Kasumi-1 (cell line): ENCODE measurements at regions not wholly inside any gene's neighbourhood (a gene's known extent, or its start where the extent isn't known, plus 50 kb on each side); places are given as distances from the start of the nearest gene placed in this dataset.

Experiments
- DNase-seq, 2 experiments: peaks; one replicate each; lab custom pipeline; 2025; lab: John Stamatoyannopoulos, UW

- DNase-seq: no peak
These were observed 227.5 kb upstream of the IGF1R start for GRCh38 chr15:98420837-98421236.

DNA sequence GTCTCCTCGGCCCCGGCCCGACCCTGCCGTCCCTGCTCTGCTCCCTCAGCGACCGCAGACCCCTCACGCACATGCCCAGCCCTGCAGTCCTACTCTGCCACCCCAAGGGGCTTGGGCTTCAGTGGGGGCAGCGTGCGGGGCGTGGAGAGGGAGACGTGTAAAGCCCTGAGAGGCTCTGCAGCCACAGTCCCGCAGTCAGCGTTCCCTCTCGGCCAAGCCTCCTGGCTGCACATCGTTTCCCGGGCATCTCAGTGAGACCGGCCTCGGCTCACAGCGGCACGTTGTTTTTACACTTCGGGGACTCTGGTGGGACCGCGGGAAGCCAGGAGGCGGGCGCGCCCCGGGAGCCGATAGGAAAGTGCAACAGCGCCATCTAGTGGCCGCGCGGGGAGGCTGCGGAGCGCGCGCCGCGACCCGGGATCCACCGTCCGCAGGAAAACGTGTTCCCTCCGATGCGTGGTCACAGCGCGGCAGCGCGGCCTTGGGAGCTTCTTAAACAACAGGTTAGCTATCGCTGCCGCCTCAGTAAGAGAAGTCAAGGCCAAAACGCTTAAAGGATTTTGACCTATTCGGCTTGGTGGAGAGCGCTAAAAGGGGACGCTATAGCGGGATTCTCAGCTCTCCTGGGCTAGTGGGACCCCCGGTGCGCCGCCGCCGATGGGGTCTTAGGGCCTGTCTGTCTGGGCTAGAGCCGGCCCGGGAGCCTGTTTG is 226.8 kb upstream of the IGF1R start:
- peak; percentile 42 to 63 for DNase-seq

GRCh38 chr15:98422130-98422478 is 226.2 kb upstream of the IGF1R start:
- no peak for DNase-seq

DNA sequence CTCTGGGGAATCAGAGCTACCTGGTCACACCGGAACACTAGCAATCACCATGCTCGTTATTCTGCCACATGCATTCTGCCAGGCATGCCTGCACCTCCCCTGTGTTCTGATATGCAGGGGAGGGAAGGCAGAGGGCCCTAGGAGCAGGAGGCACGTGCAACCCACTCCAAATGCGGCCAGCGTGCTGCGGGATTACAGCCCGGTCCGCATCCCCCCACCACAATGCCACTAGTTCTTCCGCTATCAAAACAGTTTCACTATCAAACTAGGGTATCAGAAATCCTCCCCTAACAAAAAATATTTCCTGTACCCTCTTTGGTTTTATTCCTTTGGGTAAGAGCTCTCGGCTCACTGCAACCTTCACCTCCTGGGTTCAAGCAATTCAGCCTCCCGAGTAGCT is 223.2 kb upstream of the IGF1R start:
- no peak for DNase-seq

- DNase-seq: no peak
These were observed 221.0 kb upstream of the IGF1R start for GRCh38 chr15:98427321-98427720.

GRCh38 chr15:98428253-98428989 is 219.9 kb upstream of the IGF1R start:
- peak; percentile 51 to 56 for DNase-seq

GRCh38 chr15:98431171-98431570 is 217.2 kb upstream of the IGF1R start:
- DNase-seq: no peak

GRCh38 chr15:98433346-98433745 is 215.0 kb upstream of the IGF1R start:
- no peak for DNase-seq

DNA sequence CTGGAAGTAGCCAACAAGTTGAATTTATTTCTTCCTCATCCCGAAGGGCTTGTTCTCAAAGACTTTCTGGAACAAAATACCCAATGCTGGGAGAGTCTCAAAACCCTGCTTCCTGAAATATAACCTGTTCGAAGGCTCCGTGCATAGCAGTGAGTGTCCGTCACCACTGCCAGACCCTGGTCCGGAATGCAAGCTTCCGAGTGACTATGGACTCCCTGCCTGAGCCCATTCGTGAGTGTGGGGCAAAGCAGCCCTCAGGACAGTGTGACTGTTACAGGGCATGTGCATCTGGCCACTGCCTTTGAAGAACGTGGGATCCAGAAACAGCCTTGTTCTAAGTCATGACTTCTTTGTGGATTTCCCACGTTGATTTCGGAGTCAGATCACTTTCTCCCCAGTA is 214.5 kb upstream of the IGF1R start:
- DNase-seq: no peak

DNA sequence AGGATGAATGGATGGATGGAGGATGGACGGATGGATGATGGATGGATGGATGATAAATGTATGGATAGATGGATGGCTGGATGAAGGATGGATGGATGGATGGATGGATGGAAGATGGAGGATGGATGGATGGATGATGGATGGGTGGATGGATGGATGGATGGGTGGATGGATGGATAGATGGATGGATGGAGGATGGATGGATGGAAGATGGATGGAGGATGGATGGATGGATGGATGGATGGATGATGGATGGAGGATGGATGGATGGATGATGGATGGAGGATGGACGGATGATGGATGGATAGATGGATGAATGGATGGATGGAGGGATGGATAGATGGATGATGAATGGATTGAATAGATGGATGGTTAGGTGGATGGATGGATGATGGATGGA is 210.6 kb upstream of the IGF1R start:
- no peak for DNase-seq

DNA sequence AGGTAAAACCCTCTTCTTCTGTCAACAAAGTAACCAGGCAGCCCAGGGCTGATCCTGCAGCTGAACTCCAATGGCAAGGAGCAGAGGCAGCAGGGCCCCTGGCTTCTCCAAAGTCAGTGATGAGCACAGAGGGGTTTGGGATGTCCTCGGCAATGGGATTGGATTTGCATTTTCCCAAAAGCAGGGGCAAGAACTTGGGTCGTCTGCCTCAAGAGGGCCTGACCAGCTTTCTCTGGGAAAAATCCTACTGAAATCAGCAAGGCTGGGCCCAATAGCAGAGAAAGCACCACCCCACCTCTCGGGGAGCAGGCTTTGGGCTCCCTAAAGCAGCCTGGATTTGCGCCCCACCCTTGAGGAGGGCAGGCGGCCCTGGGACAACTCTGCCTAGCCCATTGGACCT is 210.0 kb upstream of the IGF1R start:
- no peak for DNase-seq

GRCh38 chr15:98438907-98439306 is 209.4 kb upstream of the IGF1R start:
- no peak for DNase-seq

DNA sequence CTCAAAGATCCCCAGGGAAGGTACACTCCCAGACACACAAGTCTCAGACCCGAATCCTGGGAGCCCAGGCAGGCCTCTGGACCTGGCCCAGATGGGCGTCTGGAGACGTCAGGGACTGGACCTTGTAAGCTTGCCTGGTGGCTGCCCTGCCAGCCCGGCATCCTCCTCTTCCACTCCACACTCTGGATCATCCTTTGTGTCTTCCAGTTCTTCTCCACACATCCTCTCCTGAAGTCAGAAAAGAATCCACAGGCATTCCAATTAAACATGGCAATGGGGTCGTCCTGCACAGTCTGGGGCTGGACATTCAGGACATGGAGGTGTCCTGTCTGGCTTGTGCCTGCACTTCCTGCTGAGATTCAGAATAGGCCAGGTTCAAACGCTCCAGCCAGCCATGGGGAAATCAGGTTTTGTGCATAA is 208.8 kb upstream of the IGF1R start:
- no peak for DNase-seq

DNA sequence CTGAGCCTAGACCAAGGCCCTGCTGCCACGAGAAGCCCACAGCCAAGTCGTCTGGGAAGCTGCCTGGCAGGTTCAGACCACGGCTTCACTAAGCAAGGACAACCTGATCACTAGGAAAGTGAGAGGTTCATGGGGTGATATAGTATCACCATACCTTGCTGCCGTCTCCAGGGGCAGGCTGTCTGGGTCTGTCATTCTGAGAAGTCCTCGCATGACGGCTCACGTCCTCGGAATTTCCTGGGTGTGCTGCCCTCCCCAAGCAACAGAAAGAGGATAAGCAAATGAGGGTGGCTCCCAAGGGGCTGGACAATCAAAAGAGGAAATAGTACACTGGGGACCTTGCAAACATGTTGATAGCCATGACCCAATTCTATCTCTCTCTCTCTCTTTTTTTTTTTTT is 207.4 kb upstream of the IGF1R start:
- DNase-seq: no peak

GRCh38 chr15:98441599-98441998 is 206.7 kb upstream of the IGF1R start:
- no peak for DNase-seq

GRCh38 chr15:98442379-98442833 is 205.9 kb upstream of the IGF1R start:
- DNase-seq: peak; percentile 84 to 88

- no peak for DNase-seq
These were observed 205.4 kb upstream of the IGF1R start for GRCh38 chr15:98442901-98443300.

- DNase-seq: no peak
These were observed 204.8 kb upstream of the IGF1R start for GRCh38 chr15:98443526-98443925.

- DNase-seq: no peak
These were observed 204.2 kb upstream of the IGF1R start for GRCh38 chr15:98444138-98444537.

DNA sequence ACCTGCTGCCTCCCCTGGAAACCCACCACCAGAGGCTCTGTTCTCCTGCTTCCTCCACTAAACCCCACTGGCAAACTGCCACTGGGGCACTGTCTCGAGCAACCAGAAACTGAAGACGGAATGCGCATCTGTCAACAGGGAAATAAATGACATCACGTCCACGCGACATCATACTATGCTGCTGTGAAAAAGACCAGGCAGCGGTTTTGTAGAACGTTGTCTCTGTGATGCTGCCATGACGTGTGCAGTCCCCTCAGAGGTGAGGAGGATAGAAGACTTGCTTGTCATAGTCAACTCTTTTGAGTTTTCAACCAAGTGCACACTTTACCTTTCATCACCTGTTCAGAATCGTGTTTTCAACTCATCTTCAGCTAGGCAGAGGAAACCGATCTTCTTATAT is 203.0 kb upstream of the IGF1R start:
- DNase-seq: no peak

DNA sequence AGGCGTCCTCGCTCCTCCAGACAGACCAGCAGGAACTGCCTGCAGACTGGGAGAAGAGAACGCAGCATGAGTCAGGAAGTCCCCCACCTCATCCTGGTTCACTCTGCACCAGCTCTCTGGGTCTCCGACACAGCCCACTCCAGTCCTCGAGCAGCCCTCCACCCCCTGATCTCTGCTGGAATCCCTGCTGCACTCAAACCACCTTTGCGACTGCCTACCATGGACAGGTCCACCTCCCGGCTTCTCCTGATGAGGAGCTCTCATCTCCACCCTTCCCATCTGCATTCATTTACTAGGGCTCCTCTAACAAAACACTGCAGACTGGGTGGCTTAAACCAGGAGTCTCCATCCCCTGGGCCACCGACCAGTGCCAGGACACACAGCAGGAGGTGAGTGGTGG is 202.3 kb upstream of the IGF1R start:
- no peak for DNase-seq

- DNase-seq: no peak
These were observed 201.3 kb upstream of the IGF1R start for GRCh38 chr15:98447069-98447468.

- no peak for DNase-seq
These were observed 197.1 kb upstream of the IGF1R start for GRCh38 chr15:98451236-98451635.

DNA sequence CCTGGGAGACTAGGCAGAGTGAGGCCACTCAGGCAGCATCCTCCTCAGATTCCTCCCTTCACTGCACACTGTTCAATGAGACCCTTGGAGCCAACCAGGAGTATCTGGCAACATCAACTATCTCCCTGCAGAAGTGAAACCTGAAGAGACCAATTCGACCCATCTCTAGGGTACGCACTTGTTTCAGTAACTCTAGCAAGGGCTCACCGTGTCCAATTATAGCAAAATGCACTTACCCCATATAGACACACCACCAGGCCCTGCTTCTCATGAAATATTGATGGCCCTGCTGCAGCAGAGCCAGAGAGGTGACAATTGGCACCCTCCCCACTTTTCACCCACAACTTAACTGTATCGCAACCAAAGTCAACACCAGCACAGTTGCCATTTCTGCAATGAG is 196.1 kb upstream of the IGF1R start:
- no peak for DNase-seq
